Forelimb muscle (tissue), 1 donor: ENCODE measurements at regions not wholly inside any gene's neighbourhood (a gene's known extent, or its start where the extent isn't known, plus 50 kb on each side); places are given as distances from the start of the nearest gene placed in this dataset.
"Not testable (repeated sequence)": the region's sequence is repeated elsewhere in the genome, so short reads cannot be mapped to it uniquely, and the experiment has no call there.

ENCODE experiments used
- DNase-seq: peaks from one replicate; pipeline ENCODE4 v3.0.0-alpha.2; 2013; ENCODE audit warnings: low read depth

- no peak for DNase-seq
Observed at GRCh38 chr15:62218841-62219240, 53.8 kb upstream of the C2CD4B start.

DNA sequence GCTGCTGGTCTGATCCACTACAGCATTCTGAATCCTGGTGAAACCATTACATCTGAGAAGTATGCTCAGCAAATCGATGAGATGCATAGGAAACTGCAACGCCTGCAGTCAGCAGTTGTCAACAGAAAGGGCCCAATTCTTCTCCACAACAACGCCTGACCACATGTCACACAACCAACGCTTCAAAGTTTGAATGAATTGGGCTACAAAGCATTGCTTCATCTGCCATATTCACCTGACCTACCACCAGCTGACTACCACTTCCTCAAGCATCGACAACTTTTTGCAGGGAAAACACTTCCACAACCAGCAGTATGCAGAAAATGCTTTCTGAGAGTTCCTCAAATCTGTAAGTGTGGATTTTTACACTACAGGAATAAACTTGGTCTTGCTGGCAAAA, 54.7 kb upstream of the C2CD4B start:
- DNase-seq: no peak

- no peak for DNase-seq
Observed at GRCh38 chr15:62223020-62223419, 57.9 kb upstream of the C2CD4B start.

GRCh38 chr15:62228604-62229003, 63.5 kb upstream of the C2CD4B start:
- DNase-seq: no peak

- DNase-seq: no peak
Observed at GRCh38 chr15:62231856-62232255, 66.8 kb upstream of the C2CD4B start.

DNA sequence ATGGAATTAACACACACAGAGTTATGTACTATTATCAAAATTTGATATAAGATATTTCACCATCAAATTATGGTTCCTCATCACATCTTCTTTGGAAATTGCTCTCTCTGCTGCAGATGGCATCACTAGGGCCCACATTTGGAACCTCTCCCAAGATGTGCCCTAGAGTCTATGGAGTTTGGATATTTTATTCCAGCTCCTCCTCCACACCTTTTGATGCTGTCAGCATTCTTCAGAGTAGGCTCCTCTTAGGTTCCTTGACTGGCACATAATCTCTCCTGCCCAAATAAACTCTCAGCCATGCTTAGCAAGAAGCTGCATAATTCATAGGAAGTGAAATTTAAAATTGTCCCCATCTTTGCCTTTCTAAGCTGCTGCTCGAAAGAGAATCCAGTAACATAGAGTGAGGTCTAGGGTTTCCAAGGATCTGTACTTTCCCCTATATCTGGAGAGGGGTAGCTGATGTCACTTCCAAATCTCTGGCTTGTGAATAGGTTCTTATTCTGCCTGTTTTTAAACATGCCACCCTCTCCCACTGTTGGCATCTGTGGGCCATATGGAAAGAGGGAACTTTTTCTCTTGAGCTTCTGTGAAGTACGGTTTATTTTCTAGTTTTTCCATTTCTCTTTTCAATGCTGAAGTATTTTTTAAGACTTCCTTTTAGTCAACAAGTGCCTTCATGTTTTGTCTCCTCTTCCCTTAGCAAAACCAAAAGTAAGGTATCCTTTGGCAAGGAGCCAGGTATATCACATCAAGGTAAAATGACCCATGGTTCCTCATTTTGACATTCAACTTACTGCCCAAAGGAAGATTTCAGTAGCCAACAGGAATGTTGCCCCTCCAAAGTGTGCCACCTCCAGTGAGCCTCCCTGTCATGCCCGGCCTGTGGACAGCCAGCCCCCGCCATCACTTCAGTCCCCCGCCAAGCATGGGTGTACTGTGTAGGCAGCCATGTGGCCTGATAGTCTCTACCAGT, 75.3 kb upstream of the C2CD4B start:
- no peak for DNase-seq

DNA sequence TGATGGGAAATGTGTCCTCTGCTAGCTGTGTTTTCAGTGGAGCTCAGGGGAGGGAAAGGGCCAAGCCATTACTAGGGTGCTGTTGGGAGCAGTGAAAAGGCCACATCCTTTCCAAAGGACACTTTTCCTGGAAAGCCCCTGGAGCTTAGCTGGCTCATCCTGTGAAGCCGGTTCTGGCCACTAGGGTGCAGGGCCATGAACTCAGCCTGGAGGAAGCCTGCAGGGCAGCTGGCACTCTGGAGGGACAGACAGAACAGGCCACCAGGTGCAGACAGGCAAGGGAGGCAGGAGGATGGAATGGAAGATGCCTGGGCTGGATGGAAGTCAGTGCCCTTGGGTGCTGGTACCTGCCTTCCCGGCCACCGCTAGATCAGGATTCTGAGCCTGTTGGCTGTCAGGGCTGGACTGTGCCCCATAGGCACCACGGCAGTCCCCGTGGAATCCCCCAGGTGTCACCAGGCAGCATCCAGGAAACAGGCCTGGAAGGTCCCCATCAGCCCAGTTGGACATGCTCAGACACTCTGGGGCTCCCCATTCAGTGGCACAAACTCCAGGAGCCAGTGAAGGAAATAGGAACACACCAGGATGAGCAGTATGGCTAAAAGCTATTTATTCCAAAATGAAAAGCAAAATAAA, 76.2 kb upstream of the C2CD4B start:
- DNase-seq: no peak

DNA sequence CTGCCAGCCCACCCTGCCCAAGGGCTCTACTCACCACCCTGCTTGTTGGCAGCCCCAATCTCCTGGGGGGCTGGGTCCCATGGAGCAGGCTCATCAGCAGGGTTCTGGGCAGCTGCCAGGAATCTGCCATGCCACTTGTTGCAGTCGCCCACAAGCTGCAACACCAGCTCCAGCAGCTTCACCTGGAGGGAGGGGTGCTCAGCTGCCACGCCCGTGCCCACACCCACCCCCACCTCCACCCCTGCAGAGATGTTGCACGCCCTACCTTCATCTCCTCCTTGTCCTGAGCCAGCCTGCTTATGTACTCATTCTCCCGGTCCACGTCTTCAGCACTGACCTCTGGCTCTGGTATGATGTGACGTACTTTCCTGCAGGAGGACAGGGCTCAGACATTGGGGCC, 77.9 kb upstream of the C2CD4B start:
- no peak for DNase-seq

GRCh38 chr15:62244762-62245161, 79.7 kb upstream of the C2CD4B start:
- no peak for DNase-seq

DNA sequence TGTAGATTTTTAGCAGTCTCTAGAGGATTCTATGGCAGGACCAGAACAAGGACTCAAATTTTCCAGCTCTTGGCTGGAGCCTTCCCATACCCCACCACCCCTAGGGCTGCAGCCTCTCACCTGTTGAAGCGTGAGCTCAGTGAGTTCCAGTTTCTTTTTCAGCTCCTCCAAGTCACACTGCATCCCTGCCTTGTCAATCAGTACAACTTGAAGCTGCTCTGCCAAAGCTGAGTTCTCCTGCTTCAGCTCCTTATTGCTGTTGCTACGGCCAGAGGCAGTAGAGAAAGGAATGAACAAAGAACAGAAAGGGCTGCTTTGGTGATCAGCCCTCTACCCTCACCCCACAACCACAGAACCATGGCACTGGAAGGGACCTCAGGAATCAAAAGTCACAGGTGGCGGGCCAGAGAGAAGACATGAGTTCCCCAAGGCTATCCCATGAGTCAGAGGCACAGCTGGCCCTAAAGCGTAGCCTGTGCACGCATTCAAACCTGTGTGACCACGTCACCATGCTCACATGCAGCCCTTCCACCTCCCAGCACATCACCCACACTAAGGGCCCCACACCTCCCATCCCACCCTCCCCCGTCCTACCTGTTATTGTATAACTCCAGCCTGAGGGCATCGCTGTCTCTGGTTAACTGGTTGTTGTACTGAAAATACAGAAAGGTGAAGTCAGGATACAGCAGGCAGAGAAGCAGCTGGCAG, 83.3 kb upstream of the C2CD4B start:
- DNase-seq: no peak

GRCh38 chr15:62249501-62249900, 84.4 kb upstream of the C2CD4B start:
- no peak for DNase-seq

DNA sequence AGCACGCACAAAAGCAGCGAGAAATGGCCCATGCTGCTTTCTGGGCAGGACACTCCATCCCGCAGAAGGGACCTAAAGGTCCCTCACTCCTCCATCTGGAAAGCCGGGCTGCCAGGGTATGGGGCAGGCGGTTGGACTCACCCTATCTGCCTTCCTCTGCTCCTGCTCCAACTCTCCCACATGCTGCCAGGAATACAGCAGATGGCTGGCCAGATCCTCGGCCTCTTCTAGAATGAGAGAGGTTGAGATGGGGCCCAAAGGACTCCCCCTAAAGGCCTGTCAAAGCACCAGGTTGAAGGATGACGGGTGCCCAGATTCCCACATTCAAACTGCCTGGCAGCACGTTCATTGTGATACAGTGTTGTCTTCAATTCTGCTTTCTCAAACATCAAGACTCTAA, 85.1 kb upstream of the C2CD4B start:
- no peak for DNase-seq

DNA sequence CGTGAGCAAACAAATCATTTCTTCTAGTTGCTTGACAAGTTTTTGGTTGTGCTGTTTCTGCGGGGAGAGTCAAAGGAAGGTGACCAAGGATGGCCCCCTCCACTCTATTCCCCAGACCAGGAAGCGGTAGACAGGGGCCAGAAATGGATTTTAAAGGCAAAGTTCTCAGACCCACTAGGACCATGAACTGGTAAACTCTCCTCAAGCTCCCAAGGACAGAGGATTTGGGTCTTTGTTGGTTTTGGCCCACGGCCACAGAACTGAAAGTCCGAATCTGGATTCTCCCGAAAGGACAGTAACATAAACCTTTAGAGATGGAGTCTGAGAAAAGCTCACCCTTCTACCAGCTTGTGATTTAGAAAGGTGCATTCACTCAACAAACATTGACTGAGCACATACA, 85.9 kb upstream of the C2CD4B start:
- no peak for DNase-seq

DNA sequence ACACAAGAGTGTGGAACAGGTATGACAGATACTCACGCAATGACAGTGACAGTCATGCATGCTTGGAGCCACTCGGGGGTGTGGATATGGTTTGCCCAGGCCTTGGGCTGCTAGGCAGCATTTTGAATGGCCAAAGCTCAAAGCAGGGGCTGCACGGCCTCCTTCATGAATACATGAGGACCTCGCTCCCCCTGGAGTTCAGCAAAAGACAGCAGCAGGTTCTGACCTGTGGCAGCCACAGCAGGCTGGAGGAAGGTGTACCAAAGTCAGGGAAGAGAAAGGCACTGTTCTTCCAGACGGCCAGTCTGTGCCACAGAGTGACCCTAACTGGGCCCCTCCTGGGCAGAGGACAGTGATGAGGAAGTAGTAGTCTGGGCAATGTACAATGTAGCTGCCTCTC, 88.2 kb upstream of the C2CD4B start:
- no peak for DNase-seq

- peak; percentile 17 for DNase-seq
Observed at GRCh38 chr15:62254137-62254934, 89.3 kb upstream of the C2CD4B start.

DNA sequence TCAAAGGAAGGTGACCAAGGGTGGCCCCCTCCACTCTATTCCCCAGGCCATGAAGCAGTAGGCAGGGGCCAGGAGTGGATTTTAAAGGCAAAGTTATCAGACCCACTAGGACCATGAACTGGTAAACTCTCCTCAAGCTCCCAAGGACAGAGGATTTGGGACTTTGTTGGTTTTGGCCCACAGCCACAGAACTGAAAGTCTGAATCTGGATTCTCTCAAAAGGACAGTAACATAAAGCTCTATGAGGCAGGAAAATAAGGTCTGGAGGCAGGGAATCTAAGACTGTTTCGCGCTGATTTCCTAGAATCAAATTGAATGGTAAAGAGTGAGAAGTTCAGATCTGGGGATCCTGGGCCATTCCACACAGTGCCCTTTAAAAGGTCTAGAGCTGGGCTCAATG, 91.3 kb upstream of the C2CD4B start:
- not testable (repeated sequence) for DNase-seq

- DNase-seq: no peak
Observed at GRCh38 chr15:62257996-62258521, 93.0 kb upstream of the C2CD4B start.

DNA sequence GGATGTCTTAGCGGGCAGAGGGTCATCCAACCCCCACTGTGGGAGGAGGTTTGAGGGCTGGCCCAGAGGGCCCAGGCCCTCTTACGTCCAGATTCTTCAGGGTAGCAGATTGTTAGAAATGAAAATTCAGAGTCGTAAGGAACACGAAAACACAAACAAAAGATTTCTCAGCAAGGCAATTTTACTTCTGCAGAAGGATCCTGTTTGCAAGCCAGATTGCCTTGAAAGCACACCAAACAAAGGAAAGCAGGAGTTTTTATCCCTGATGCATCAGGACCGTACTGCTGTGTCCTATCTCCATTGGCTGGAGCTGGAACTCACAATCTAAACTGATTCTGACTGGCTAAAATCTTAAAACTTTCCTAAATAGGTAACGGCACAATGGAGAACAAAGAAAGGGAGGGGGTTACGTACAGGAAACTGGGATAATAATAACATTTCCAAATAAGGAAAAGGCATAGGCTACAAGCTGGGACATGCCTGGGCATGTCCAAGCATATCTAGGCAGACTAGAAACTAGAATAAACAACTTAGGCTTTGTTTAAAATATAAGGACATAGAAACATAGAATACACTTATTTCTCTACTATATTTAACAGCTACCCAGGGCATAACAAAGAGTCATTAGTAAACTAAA, 97.3 kb upstream of the C2CD4B start:
- DNase-seq: no peak

GRCh38 chr15:62264196-62264595, 99.1 kb upstream of the C2CD4B start:
- DNase-seq: no peak

- no peak for DNase-seq
Observed at GRCh38 chr15:62269504-62269903, 104.4 kb upstream of the C2CD4B start.
